ENCODE measurements at regions not wholly inside any gene's neighbourhood (a gene's known extent, or its start where the extent isn't known, plus 50 kb on each side); places are given as distances from the start of the nearest gene placed in this dataset.

DNA sequence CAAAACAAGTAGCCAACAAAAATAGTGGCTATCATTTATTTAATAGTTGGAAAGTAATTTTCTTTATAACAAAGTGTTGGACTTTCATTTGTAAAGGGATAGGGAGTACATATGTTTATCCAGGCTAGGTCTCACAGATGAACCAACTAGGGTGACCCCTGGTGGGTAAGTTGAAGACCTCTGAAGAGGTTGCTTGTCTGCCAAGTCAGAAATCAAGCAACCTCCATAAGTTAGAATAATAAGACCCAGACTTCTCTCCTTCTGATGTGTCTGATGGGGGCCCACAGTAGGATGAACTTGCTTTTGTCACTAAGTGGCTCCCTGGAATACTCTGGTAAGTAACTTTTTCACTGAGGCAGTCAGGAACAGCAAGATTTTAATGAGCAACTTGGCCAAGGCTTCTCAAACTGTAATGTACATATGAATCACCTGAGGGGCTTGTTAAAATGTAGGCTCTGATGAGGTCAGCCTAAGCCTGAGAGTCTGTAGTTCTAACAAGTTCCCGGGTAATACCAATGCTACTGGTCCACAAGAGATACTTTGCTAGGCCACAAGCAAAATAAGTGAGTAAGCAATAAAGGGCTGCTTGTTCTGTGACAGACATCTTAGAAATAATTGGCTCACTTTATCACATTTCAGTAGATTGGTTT is 319.6 kb downstream of the PIK3C3 start:
- no peak for TF ChIP-seq TAF1 (IDR thresholded peaks at IDR 0.05; ENCODE audit: low read depth, low read length)
- TF ChIP-seq SPI1 (IDR thresholded peaks at IDR 0.05; ENCODE audit: low read depth, low read length) = no peak
- TF ChIP-seq PAX5 (IDR thresholded peaks at IDR 0.05; ENCODE audit: insufficient read depth, low read length, severe bottlenecking) = no peak
- TF ChIP-seq POLR2AphosphoS5 (IDR thresholded peaks at IDR 0.05; ENCODE audit: low read depth, low read length) = no peak
- TF ChIP-seq POU2F2 (IDR thresholded peaks at IDR 0.05; ENCODE audit: low read depth, low read length) = no peak
- TF ChIP-seq POLR2A (IDR thresholded peaks at IDR 0.05; ENCODE audit: low read depth, low read length) = no peak
- no peak for FAIRE-seq
- DNase-seq (ENCODE audit: insufficient read length, low spot score) = no peak

GRCh38 chr18:42275138-42275535 is 320.1 kb downstream of the PIK3C3 start:
- no peak for DNase-seq (ENCODE audit: insufficient read length, low spot score)
- TF ChIP-seq POLR2AphosphoS5 (IDR thresholded peaks at IDR 0.05; ENCODE audit: low read depth, low read length) (no peak), POU2F2 (IDR thresholded peaks at IDR 0.05; ENCODE audit: low read depth, low read length) (no peak), SPI1 (IDR thresholded peaks at IDR 0.05; ENCODE audit: low read depth, low read length) (no peak), POLR2A (IDR thresholded peaks at IDR 0.05; ENCODE audit: low read depth, low read length) (no peak)
- no peak for FAIRE-seq

DNA sequence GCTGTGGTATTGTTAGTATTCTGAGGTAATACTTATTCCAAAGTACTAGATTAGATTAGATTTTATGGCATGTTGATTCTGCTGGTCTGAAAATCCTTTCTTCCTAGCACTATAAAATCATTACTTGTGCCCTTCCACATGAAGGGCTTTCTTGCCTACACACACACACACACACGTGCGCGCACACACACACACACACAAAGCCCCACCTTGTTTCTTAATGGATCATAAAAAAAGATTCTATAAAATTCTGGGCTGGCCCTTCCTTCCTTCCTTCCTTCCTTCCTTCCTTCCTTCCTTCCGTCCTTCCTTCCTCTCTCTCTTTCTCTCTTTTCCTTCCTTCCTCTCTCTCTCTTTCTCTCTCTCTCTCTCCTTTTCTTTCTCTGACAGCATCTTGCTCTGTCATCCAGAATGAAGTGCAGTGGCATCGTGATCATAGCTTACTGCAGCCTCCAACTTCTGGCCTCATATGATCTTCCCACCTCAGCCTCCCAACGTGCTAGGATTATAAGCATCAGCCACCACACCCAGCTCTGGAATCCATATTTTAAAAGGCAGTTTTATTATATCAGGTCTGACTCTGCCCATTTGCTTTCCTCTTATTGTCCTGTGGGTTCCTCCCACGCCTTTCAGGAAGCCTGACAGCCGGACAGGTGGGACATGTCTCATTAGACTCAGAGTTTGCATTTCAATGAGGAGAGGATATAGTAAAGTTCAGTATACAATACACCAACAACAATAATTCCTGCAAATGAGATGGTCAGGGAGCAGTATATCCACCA is 321.1 kb downstream of the PIK3C3 start:
- FAIRE-seq = no peak
- TF ChIP-seq POLR2AphosphoS5 (IDR thresholded peaks at IDR 0.05; ENCODE audit: low read depth, low read length) = no peak
- TF ChIP-seq POLR2A (IDR thresholded peaks at IDR 0.05; ENCODE audit: low read depth, low read length) = no peak
- no peak for TF ChIP-seq TAF1 (IDR thresholded peaks at IDR 0.05; ENCODE audit: low read depth, low read length)
- TF ChIP-seq POU2F2 (IDR thresholded peaks at IDR 0.05; ENCODE audit: low read depth, low read length) = no peak
- TF ChIP-seq PAX5 (IDR thresholded peaks at IDR 0.05; ENCODE audit: insufficient read depth, low read length, severe bottlenecking) = no peak
- no peak for TF ChIP-seq SPI1 (IDR thresholded peaks at IDR 0.05; ENCODE audit: low read depth, low read length)
- no peak for DNase-seq (ENCODE audit: insufficient read length, low spot score)

- no peak for TF ChIP-seq POLR2A (IDR thresholded peaks at IDR 0.05; ENCODE audit: low read depth, low read length)
- TF ChIP-seq PAX5 (IDR thresholded peaks at IDR 0.05; ENCODE audit: insufficient read depth, low read length, severe bottlenecking) = no peak
- no peak for TF ChIP-seq POU2F2 (IDR thresholded peaks at IDR 0.05; ENCODE audit: low read depth, low read length)
- no peak for TF ChIP-seq TAF1 (IDR thresholded peaks at IDR 0.05; ENCODE audit: low read depth, low read length)
- TF ChIP-seq SPI1 (IDR thresholded peaks at IDR 0.05; ENCODE audit: low read depth, low read length) = no peak
- TF ChIP-seq POLR2AphosphoS5 (IDR thresholded peaks at IDR 0.05; ENCODE audit: low read depth, low read length) = no peak
- FAIRE-seq = no peak
- no peak for DNase-seq (ENCODE audit: insufficient read length, low spot score)
These were observed 326.1 kb downstream of the PIK3C3 start for GRCh38 chr18:42281124-42281523.

DNA sequence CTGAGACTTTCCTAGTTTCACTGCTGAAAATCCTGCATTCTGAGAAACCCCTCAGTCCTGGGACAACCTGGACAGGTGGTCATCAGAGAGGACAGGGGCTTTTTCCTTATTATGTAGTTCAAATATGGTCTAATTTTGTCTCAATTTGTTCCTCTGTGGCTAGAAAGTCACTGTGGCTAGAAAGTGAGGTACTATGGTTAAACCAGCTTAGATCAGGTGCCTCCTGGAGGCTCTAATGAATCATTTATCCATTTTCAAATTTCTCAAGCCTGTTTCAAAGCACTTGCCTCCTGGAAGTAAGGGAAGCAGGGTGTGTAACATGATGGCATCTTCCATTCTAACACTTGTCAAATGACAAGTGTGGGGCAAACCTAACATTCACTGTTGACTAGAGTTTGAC is 326.8 kb downstream of the PIK3C3 start:
- DNase-seq (ENCODE audit: insufficient read length, low spot score) (no peak), FAIRE-seq (no peak)
- no peak for TF ChIP-seq TAF1 (IDR thresholded peaks at IDR 0.05; ENCODE audit: low read depth, low read length)
- TF ChIP-seq SPI1 (IDR thresholded peaks at IDR 0.05; ENCODE audit: low read depth, low read length) = no peak
- no peak for TF ChIP-seq POU2F2 (IDR thresholded peaks at IDR 0.05; ENCODE audit: low read depth, low read length)
- no peak for TF ChIP-seq POLR2A (IDR thresholded peaks at IDR 0.05; ENCODE audit: low read depth, low read length)
- TF ChIP-seq PAX5 (IDR thresholded peaks at IDR 0.05; ENCODE audit: insufficient read depth, low read length, severe bottlenecking) = no peak
- TF ChIP-seq POLR2AphosphoS5 (IDR thresholded peaks at IDR 0.05; ENCODE audit: low read depth, low read length) = no peak

DNA sequence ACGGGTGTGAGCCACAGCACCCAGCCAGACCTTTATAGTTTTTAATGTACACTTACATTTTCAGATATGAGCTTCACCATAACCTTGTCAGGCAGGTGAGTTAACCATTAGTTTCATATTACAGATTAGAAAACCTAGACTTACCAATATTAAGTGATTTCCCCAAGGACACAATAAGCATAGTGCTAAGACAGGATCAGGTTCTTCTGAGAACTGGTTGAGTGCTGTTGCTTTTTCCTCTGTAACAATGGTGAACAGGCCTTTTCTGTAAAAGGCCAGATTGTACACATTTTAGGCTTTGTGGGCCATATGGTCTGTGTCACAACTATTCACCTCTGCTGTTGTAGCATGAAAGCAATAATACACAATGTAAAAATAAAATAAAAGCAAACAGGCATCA is 332.0 kb downstream of the PIK3C3 start:
- DNase-seq (ENCODE audit: insufficient read length, low spot score) (no peak), FAIRE-seq (no peak)
- TF ChIP-seq PAX5 (IDR thresholded peaks at IDR 0.05; ENCODE audit: insufficient read depth, low read length, severe bottlenecking) = no peak

GRCh38 chr18:42288129-42288528 is 333.1 kb downstream of the PIK3C3 start:
- no peak for FAIRE-seq
- no peak for TF ChIP-seq TAF1 (IDR thresholded peaks at IDR 0.05; ENCODE audit: low read depth, low read length)
- no peak for TF ChIP-seq POLR2AphosphoS5 (IDR thresholded peaks at IDR 0.05; ENCODE audit: low read depth, low read length)
- TF ChIP-seq POU2F2 (IDR thresholded peaks at IDR 0.05; ENCODE audit: low read depth, low read length) = no peak
- no peak for TF ChIP-seq SPI1 (IDR thresholded peaks at IDR 0.05; ENCODE audit: low read depth, low read length)
- TF ChIP-seq PAX5 (IDR thresholded peaks at IDR 0.05; ENCODE audit: insufficient read depth, low read length, severe bottlenecking) = no peak
- DNase-seq (ENCODE audit: insufficient read length, low spot score) = no peak

DNA sequence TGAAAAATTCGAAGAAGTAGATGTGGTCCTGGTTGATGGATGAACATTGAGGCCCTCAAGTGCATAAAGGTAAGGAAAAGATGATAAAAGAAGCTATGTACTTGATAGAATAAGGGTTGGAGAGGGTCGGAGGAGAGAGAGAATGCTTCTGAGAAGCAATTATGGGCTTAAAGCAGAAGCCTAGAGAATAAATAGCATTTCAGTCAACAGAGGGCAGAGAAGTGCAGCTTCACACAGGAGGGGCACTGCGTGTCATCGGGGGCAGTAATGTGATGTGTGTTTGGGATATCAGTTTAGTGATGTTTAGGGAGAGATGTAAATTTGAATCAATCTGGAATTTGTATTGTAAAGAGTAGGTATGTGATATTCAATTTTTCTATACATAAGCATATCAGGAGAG is 334.5 kb downstream of the PIK3C3 start:
- no peak for DNase-seq (ENCODE audit: insufficient read length, low spot score)
- no peak for FAIRE-seq
- TF ChIP-seq POU2F2 (IDR thresholded peaks at IDR 0.05; ENCODE audit: low read depth, low read length) = no peak
- TF ChIP-seq POLR2A (IDR thresholded peaks at IDR 0.05; ENCODE audit: low read depth, low read length) = no peak
- TF ChIP-seq PAX5 (IDR thresholded peaks at IDR 0.05; ENCODE audit: insufficient read depth, low read length, severe bottlenecking) = no peak
- TF ChIP-seq SPI1 (IDR thresholded peaks at IDR 0.05; ENCODE audit: low read depth, low read length) = no peak
- no peak for TF ChIP-seq POLR2AphosphoS5 (IDR thresholded peaks at IDR 0.05; ENCODE audit: low read depth, low read length)
- TF ChIP-seq TAF1 (IDR thresholded peaks at IDR 0.05; ENCODE audit: low read depth, low read length) = no peak

DNA sequence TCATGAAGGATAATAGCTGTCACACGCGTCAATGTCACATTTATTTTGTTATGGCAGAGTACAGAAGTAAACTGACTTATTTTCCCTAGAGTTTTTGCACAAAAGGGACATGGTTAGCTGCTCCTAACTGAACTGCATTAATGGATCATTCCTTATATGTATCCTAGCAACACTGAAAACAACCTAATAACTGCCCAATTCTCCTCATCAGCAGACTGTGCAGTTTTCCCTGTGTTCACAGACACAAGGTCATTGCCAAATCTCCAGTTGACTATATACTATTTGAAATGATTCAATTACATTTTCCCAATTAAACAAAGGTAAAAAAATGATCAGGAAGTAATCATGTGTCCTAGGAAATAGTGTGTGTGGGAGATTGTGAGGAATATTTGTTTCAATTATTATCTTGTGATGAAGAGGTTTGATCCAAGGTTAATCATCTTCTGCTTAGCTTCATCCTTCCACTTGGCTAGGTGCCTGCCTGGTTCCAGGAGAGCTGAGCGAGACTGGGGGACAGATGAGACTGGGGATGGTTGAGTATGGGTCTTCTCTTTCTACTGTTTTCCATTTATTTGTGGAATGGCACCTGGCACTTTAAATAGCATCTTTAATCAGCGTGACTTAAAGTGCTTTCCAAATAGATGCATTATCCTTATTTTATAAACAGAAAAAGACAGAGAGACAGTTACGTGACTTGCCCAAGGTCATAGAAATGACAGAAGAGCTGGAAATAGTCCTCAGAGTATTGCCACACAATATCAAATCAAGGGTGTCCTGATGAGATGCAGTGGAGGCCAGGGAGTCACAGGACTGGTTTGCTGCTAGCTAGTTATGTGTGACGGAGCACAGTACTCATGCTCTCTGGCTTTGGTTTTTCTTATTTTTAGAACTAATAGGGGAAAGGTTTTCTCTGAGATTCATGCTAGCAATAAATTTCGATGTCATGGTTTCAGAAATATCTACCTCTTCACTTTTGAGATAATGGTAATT is 335.6 kb downstream of the PIK3C3 start:
- DNase-seq (ENCODE audit: insufficient read length, low spot score) (no peak), FAIRE-seq (no peak)
- TF ChIP-seq POU2F2 (IDR thresholded peaks at IDR 0.05; ENCODE audit: low read depth, low read length) (no peak), POLR2AphosphoS5 (IDR thresholded peaks at IDR 0.05; ENCODE audit: low read depth, low read length) (no peak), TAF1 (IDR thresholded peaks at IDR 0.05; ENCODE audit: low read depth, low read length) (no peak), PAX5 (IDR thresholded peaks at IDR 0.05; ENCODE audit: insufficient read depth, low read length, severe bottlenecking) (no peak), SPI1 (IDR thresholded peaks at IDR 0.05; ENCODE audit: low read depth, low read length) (no peak), POLR2A (IDR thresholded peaks at IDR 0.05; ENCODE audit: low read depth, low read length) (no peak)
